Right ventricle myocardium inferior (tissue), 1 donor: ENCODE measurements at regions not wholly inside any gene's neighbourhood (a gene's known extent, or its start where the extent isn't known, plus 50 kb on each side); places are given as distances from the start of the nearest gene placed in this dataset.
"Not testable (repeated sequence)": the region's sequence is repeated elsewhere in the genome, so short reads cannot be mapped to it uniquely, and the experiment has no call there.

Source experiments
- ATAC-seq: fragments of 200-7000 bp; cut with Tn5 transposase; one replicate; pipeline ENCODE4 v1.9.1; 2020; ENCODE audit warnings: mild to moderate bottlenecking, moderate library complexity
- DNase-seq: peaks from one replicate; pipeline ENCODE4 v3.0.0; 2021; ENCODE audit errors: missing footprints
- intact Hi-C: fragments of 100-400 bp; cut with DNase I; formaldehyde crosslinking; loops from one replicate; pipeline ENCODE4 v1.11.0; 2022
- donor health status: DM: no; HTN: yes; CAD: no; lungs with severe emphysema.

- no peak for DNase-seq
- intact Hi-C loops = no loop called here
These were observed 294.9 kb upstream of the GADL1 start for GRCh38 chr3:31189330-31189729.

GRCh38 chr3:31189971-31190370 is 295.5 kb upstream of the GADL1 start:
- ATAC-seq = no peak
- intact Hi-C loops = no loop called here
- no peak for DNase-seq

More at GRCh38 chr3:31189330-31189729, 294.9 kb upstream of the GADL1 start:
- no peak for ATAC-seq

- DNase-seq (no peak), ATAC-seq (no peak)
- intact Hi-C loops = no loop called here
These were observed 296.9 kb upstream of the GADL1 start for GRCh38 chr3:31191354-31191753.

- ATAC-seq (no peak), DNase-seq (no peak)
- intact Hi-C loops = no loop called here
These were observed 299.0 kb upstream of the GADL1 start for GRCh38 chr3:31193429-31193828.

GRCh38 chr3:31193871-31194270 is 299.4 kb upstream of the GADL1 start:
- DNase-seq (no peak), ATAC-seq (no peak)
- intact Hi-C loops = no loop called here

- no peak for DNase-seq
- intact Hi-C loops = no loop called here
- ATAC-seq = no peak
These were observed 301.8 kb upstream of the GADL1 start for GRCh38 chr3:31196261-31196660.

GRCh38 chr3:31196881-31197364 is 302.5 kb upstream of the GADL1 start:
- intact Hi-C loops = no loop called here
- DNase-seq (peak; percentile 77), ATAC-seq (peak; percentile 76)

- ATAC-seq (no peak), DNase-seq (no peak)
- intact Hi-C loops = no loop called here
These were observed 303.5 kb upstream of the GADL1 start for GRCh38 chr3:31197941-31198340.

- ATAC-seq (no peak), DNase-seq (no peak)
- intact Hi-C loops = no loop called here
These were observed 304.4 kb upstream of the GADL1 start for GRCh38 chr3:31198890-31199289.

- no peak for ATAC-seq
- intact Hi-C loops = no loop called here
- no peak for DNase-seq
These were observed 309.7 kb upstream of the GADL1 start for GRCh38 chr3:31203960-31204795.

GRCh38 chr3:31204796-31205056 is 310.3 kb upstream of the GADL1 start:
- ATAC-seq, intact Hi-C loops, DNase-seq: not testable (repeated sequence)

GRCh38 chr3:31210068-31210645 is 315.7 kb upstream of the GADL1 start:
- DNase-seq (no peak), ATAC-seq (no peak)
- intact Hi-C loops = no loop called here

- intact Hi-C loops = no loop called here
- DNase-seq (no peak), ATAC-seq (no peak)
These were observed 318.7 kb upstream of the STT3B start for GRCh38 chr3:31213869-31214486.

- ATAC-seq (no peak), DNase-seq (no peak)
- intact Hi-C loops = no loop called here
These were observed 314.6 kb upstream of the STT3B start for GRCh38 chr3:31218082-31218481.

GRCh38 chr3:31219131-31219843 is 313.4 kb upstream of the STT3B start:
- DNase-seq (no peak), ATAC-seq (no peak)
- intact Hi-C loops = no loop called here

- DNase-seq = no peak
- no peak for ATAC-seq
- intact Hi-C loops = no loop called here
These were observed 312.3 kb upstream of the STT3B start for GRCh38 chr3:31220431-31220830.

GRCh38 chr3:31223278-31223677 is 309.4 kb upstream of the STT3B start:
- no peak for DNase-seq
- intact Hi-C loops = no loop called here

GRCh38 chr3:31224936-31225335 is 307.8 kb upstream of the STT3B start:
- intact Hi-C loops = no loop called here
- no peak for DNase-seq
- ATAC-seq = no peak

More at GRCh38 chr3:31223278-31223677, 309.4 kb upstream of the STT3B start:
- ATAC-seq = no peak

- intact Hi-C loops = no loop called here
- ATAC-seq (no peak), DNase-seq (no peak)
These were observed 306.8 kb upstream of the STT3B start for GRCh38 chr3:31225923-31226322.

- DNase-seq (no peak), ATAC-seq (no peak)
- intact Hi-C loops = no loop called here
These were observed 306.4 kb upstream of the STT3B start for GRCh38 chr3:31226346-31226745.
